NCI-H187 (cell line): ENCODE measurements at regions not wholly inside any gene's neighbourhood (a gene's known extent, or its start where the extent isn't known, plus 50 kb on each side); places are given as distances from the start of the nearest gene placed in this dataset.

Experiments used
- DNase-seq, 2 experiments: peaks; one replicate each; lab custom pipeline; 2025; lab: John Stamatoyannopoulos, UW

GRCh38 chr1:189336115-189337100, 1141.3 kb downstream of the BRINP3 start:
- no peak for DNase-seq

- no peak for DNase-seq
These were observed 1128.1 kb downstream of the BRINP3 start for GRCh38 chr1:189349607-189350006.

- no peak for DNase-seq
These were observed 1126.6 kb downstream of the BRINP3 start for GRCh38 chr1:189350983-189351616.

- no peak for DNase-seq
These were observed 1125.7 kb downstream of the BRINP3 start for GRCh38 chr1:189351960-189352359.

- no peak for DNase-seq
These were observed 1121.5 kb downstream of the BRINP3 start for GRCh38 chr1:189356206-189356605.

GRCh38 chr1:189357317-189357716, 1120.3 kb downstream of the BRINP3 start:
- no peak for DNase-seq

- DNase-seq: no peak
These were observed 1108.1 kb downstream of the BRINP3 start for GRCh38 chr1:189369612-189370011.

- no peak for DNase-seq
These were observed 1102.8 kb downstream of the BRINP3 start for GRCh38 chr1:189374816-189375215.

GRCh38 chr1:189405419-189405818, 1072.2 kb downstream of the BRINP3 start:
- no peak for DNase-seq

GRCh38 chr1:189409774-189410173, 1067.9 kb downstream of the BRINP3 start:
- DNase-seq: no peak

GRCh38 chr1:189424746-189425331, 1052.8 kb downstream of the BRINP3 start:
- DNase-seq: no peak

GRCh38 chr1:189429610-189430009, 1048.1 kb downstream of the BRINP3 start:
- peak in 1 of 2 experiments; percentile 26 for DNase-seq

GRCh38 chr1:189431447-189431846, 1046.2 kb downstream of the BRINP3 start:
- no peak for DNase-seq

GRCh38 chr1:189432753-189433152, 1044.9 kb downstream of the BRINP3 start:
- no peak for DNase-seq

GRCh38 chr1:189434461-189434860, 1043.2 kb downstream of the BRINP3 start:
- no peak for DNase-seq

- DNase-seq: no peak
These were observed 1042.3 kb downstream of the BRINP3 start for GRCh38 chr1:189435398-189435797.

- no peak for DNase-seq
These were observed 1038.9 kb downstream of the BRINP3 start for GRCh38 chr1:189438808-189439207.

GRCh38 chr1:189463166-189463565, 1014.5 kb downstream of the BRINP3 start:
- DNase-seq: no peak

- DNase-seq: no peak
These were observed 980.9 kb downstream of the BRINP3 start for GRCh38 chr1:189496768-189497167.

GRCh38 chr1:189499736-189500135, 977.9 kb downstream of the BRINP3 start:
- DNase-seq: no peak

GRCh38 chr1:189500778-189501177, 976.9 kb downstream of the BRINP3 start:
- DNase-seq: no peak

- no peak for DNase-seq
These were observed 966.8 kb downstream of the BRINP3 start for GRCh38 chr1:189510827-189511226.

GRCh38 chr1:189513091-189513490, 964.6 kb downstream of the BRINP3 start:
- DNase-seq: no peak
